ENCODE measurements at regions not wholly inside any gene's neighbourhood (a gene's known extent, or its start where the extent isn't known, plus 50 kb on each side); places are given as distances from the start of the nearest gene placed in this dataset.

GRCh38 chr2:62383846-62384245 is 122.1 kb downstream of the TMEM17 start:
- Histone ChIP-seq H3F3A (ENCODE audit: insufficient read depth, low read depth) (peaks cover 5% of the 10 kb centered on the region; the same call in 1 of the 2 replicates), H3K27me3 (ENCODE audit: insufficient read depth, low read depth) (no peaks in the 10 kb centered on the region), H3K4me1 (replicated peaks; ENCODE audit: insufficient read depth) (peaks cover 25% of the 10 kb centered on the region), H3K4me2 (no peak overlapping the region), H3K79me2 (ENCODE audit: low read depth) (no peaks in the 10 kb centered on the region), H3K4me3 (no peak overlapping the region), H3K27ac (no peak overlapping the region), H3K9me2 (ENCODE audit: insufficient read depth) (no peaks in the 10 kb centered on the region), H2AFZ (no peak overlapping the region), H3K36me3 (ENCODE audit: low read depth) (no peaks in the 10 kb centered on the region), H3K9me3 (ENCODE audit: insufficient read depth, low read depth) (no peaks in the 10 kb centered on the region), H4K20me1 (ENCODE audit: insufficient read depth) (no peaks in the 10 kb centered on the region)
- DNase-seq, result no peak
- intact Hi-C loops (cut with micrococcal nuclease; ENCODE audit: unreplicated experiment), result no loop called here
- no TSS peak for BruUV-seq (replicated peaks)
- no peak for TF ChIP-seq EZH2 (IDR thresholded peaks at IDR 0.05; ENCODE audit: low read depth)
- no peak for TF ChIP-seq CTCF (conservative IDR thresholded peaks at IDR 0.05)
- POLR2A ChIA-PET (ENCODE audit: unreplicated experiment), result no interaction called here
- CTCF ChIA-PET, result no interaction called here

GRCh38 chr2:62382757-62383156 is 123.2 kb downstream of the TMEM17 start:
- TF ChIP-seq CTCF (conservative IDR thresholded peaks at IDR 0.05) (no peak), EZH2 (IDR thresholded peaks at IDR 0.05; ENCODE audit: low read depth) (no peak)
- H4K20me1 ChIP-seq (ENCODE audit: insufficient read depth), result no peaks in the 10 kb centered on the region
- H3K79me2 ChIP-seq (ENCODE audit: low read depth), result no peaks in the 10 kb centered on the region
- H3K4me3 ChIP-seq, result no peak overlapping the region
- H2AFZ ChIP-seq, result no peak overlapping the region
- H3F3A ChIP-seq (ENCODE audit: insufficient read depth, low read depth), result peaks cover 5% of the 10 kb centered on the region; the same call in 1 of the 2 replicates
- ChIA-PET POLR2A (ENCODE audit: unreplicated experiment) (no interaction called here), CTCF (no interaction called here)
- peak overlapping the region; percentile 43 for H3K27ac ChIP-seq
- no TSS peak for BruUV-seq (replicated peaks)
- H3K4me2 ChIP-seq, result peak overlapping the region; percentile 23
- no peaks in the 10 kb centered on the region for H3K9me3 ChIP-seq (ENCODE audit: insufficient read depth, low read depth)
- no peaks in the 10 kb centered on the region for H3K36me3 ChIP-seq (ENCODE audit: low read depth)
- intact Hi-C loops (cut with micrococcal nuclease; ENCODE audit: unreplicated experiment), result no loop called here
- peaks cover 25% of the 10 kb centered on the region for H3K4me1 ChIP-seq (replicated peaks; ENCODE audit: insufficient read depth)
- no peaks in the 10 kb centered on the region for H3K9me2 ChIP-seq (ENCODE audit: insufficient read depth)
- H3K27me3 ChIP-seq (ENCODE audit: insufficient read depth, low read depth), result no peaks in the 10 kb centered on the region
- no peak for DNase-seq

- DNase-seq, result peak; percentile 25 to 58
- no peaks in the 10 kb centered on the region for H3K27me3 ChIP-seq (ENCODE audit: insufficient read depth, low read depth)
- TF ChIP-seq CTCF (conservative IDR thresholded peaks at IDR 0.05) (no peak), EZH2 (IDR thresholded peaks at IDR 0.05; ENCODE audit: low read depth) (no peak)
- peak overlapping the region; percentile 63; the same call in 1 of the 2 replicates for H2AFZ ChIP-seq
- H3K9me3 ChIP-seq (ENCODE audit: insufficient read depth, low read depth), result no peaks in the 10 kb centered on the region
- BruUV-seq (replicated peaks), result no TSS peak
- H3K4me1 ChIP-seq (replicated peaks; ENCODE audit: insufficient read depth), result peaks cover 25% of the 10 kb centered on the region
- intact Hi-C loops (cut with micrococcal nuclease; ENCODE audit: unreplicated experiment), result no loop called here
- ChIA-PET POLR2A (ENCODE audit: unreplicated experiment) (no interaction called here), CTCF (no interaction called here)
- peak overlapping the region; percentile 43 for H3K27ac ChIP-seq
- H4K20me1 ChIP-seq (ENCODE audit: insufficient read depth), result no peaks in the 10 kb centered on the region
- H3K79me2 ChIP-seq (ENCODE audit: low read depth), result no peaks in the 10 kb centered on the region
- peak overlapping the region; percentile 23 for H3K4me2 ChIP-seq
- H3F3A ChIP-seq (ENCODE audit: insufficient read depth, low read depth), result peaks cover 5% of the 10 kb centered on the region; the same call in 1 of the 2 replicates
- no peaks in the 10 kb centered on the region for H3K9me2 ChIP-seq (ENCODE audit: insufficient read depth)
- no peaks in the 10 kb centered on the region for H3K36me3 ChIP-seq (ENCODE audit: low read depth)
- H3K4me3 ChIP-seq, result no peak overlapping the region
Observed at GRCh38 chr2:62382122-62382521, 123.9 kb downstream of the TMEM17 start.

All from PC-9 (cell line).